ENCODE measurements at regions not wholly inside any gene's neighbourhood (a gene's known extent, or its start where the extent isn't known, plus 50 kb on each side); places are given as distances from the start of the nearest gene placed in this dataset.

GRCh38 chr10:117801691-117802090 lies 245.1 kb downstream of the RAB11FIP2 start:
- TF ChIP-seq, protein P1, sequence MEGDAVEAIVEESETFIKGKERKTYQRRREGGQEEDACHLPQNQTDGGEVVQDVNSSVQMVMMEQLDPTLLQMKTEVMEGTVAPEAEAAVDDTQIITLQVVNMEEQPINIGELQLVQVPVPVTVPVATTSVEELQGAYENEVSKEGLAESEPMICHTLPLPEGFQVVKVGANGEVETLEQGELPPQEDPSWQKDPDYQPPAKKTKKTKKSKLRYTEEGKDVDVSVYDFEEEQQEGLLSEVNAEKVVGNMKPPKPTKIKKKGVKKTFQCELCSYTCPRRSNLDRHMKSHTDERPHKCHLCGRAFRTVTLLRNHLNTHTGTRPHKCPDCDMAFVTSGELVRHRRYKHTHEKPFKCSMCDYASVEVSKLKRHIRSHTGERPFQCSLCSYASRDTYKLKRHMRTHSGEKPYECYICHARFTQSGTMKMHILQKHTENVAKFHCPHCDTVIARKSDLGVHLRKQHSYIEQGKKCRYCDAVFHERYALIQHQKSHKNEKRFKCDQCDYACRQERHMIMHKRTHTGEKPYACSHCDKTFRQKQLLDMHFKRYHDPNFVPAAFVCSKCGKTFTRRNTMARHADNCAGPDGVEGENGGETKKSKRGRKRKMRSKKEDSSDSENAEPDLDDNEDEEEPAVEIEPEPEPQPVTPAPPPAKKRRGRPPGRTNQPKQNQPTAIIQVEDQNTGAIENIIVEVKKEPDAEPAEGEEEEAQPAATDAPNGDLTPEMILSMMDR (conservative IDR thresholded peaks at IDR 0.05 in 1 of 2, IDR thresholded peaks at IDR 0.05 in 1 of 2; ENCODE audit: low read depth in 1 of 2, low read length in 2 of 2): no peak
- TF ChIP-seq EZH2 (IDR thresholded peaks at IDR 0.05; ENCODE audit: low read length, missing control alignments): no peak
- no peak overlapping the region for H3K9ac ChIP-seq (ENCODE audit: insufficient read depth, low read length)
- H3K27me3 ChIP-seq (ENCODE audit: control insufficient read depth, insufficient read depth, low read length): no peaks in the 10 kb centered on the region
- H4K20me1 ChIP-seq (ENCODE audit: control insufficient read depth, extremely low read depth, insufficient read depth, low read length): no peaks in the 10 kb centered on the region
- no peak overlapping the region for H3K4me2 ChIP-seq (ENCODE audit: extremely low read depth, insufficient read depth, low read length)
- no peak for DNase-seq (ENCODE audit: low read depth in 2 of 2)
- H3K36me3 ChIP-seq (ENCODE audit: control insufficient read depth, insufficient read depth, low read length): no peaks in the 10 kb centered on the region
- no peaks in the 10 kb centered on the region for H3K79me2 ChIP-seq (ENCODE audit: control insufficient read depth, insufficient read depth, low read length)
- no peak overlapping the region for H3K27ac ChIP-seq (ENCODE audit: insufficient read depth, low read length)
- no peaks in the 10 kb centered on the region for H3K4me1 ChIP-seq (ENCODE audit: control insufficient read depth, extremely low read depth, insufficient read depth, low read length)
- H3K9me3 ChIP-seq (ENCODE audit: control insufficient read depth, insufficient read depth, low read depth, low read length): no peaks in the 10 kb centered on the region
- no peak overlapping the region for H2AFZ ChIP-seq (ENCODE audit: low read length)
- no peak overlapping the region for H3K4me3 ChIP-seq (replicated peaks in 1 of 4; ENCODE audit: control extremely low read depth in 1 of 4, insufficient read depth in 1 of 4, low read depth in 3 of 4, low read length in 4 of 4)

- H3K4me3 ChIP-seq (replicated peaks in 1 of 4; ENCODE audit: control extremely low read depth in 1 of 4, insufficient read depth in 1 of 4, low read depth in 3 of 4, low read length in 4 of 4): no peak overlapping the region
- no peak for DNase-seq (ENCODE audit: low read depth in 2 of 2)
- H3K4me1 ChIP-seq (ENCODE audit: control insufficient read depth, extremely low read depth, insufficient read depth, low read length): no peaks in the 10 kb centered on the region
- TF ChIP-seq, protein P1 (conservative IDR thresholded peaks at IDR 0.05 in 1 of 2, IDR thresholded peaks at IDR 0.05 in 1 of 2; ENCODE audit: low read depth in 1 of 2, low read length in 2 of 2): no peak
- TF ChIP-seq EZH2 (IDR thresholded peaks at IDR 0.05; ENCODE audit: low read length, missing control alignments): no peak
- no peak overlapping the region for H3K4me2 ChIP-seq (ENCODE audit: extremely low read depth, insufficient read depth, low read length)
- H4K20me1 ChIP-seq (ENCODE audit: control insufficient read depth, extremely low read depth, insufficient read depth, low read length): no peaks in the 10 kb centered on the region
- no peak overlapping the region for H3K9ac ChIP-seq (ENCODE audit: insufficient read depth, low read length)
- no peaks in the 10 kb centered on the region for H3K27me3 ChIP-seq (ENCODE audit: control insufficient read depth, insufficient read depth, low read length)
- H3K9me3 ChIP-seq (ENCODE audit: control insufficient read depth, insufficient read depth, low read depth, low read length): no peaks in the 10 kb centered on the region
- H3K36me3 ChIP-seq (ENCODE audit: control insufficient read depth, insufficient read depth, low read length): no peaks in the 10 kb centered on the region
- H3K27ac ChIP-seq (ENCODE audit: insufficient read depth, low read length): no peak overlapping the region
- H2AFZ ChIP-seq (ENCODE audit: low read length): no peak overlapping the region
- no peaks in the 10 kb centered on the region for H3K79me2 ChIP-seq (ENCODE audit: control insufficient read depth, insufficient read depth, low read length)
These were observed 242.2 kb downstream of the RAB11FIP2 start for GRCh38 chr10:117804470-117805011.

DNA sequence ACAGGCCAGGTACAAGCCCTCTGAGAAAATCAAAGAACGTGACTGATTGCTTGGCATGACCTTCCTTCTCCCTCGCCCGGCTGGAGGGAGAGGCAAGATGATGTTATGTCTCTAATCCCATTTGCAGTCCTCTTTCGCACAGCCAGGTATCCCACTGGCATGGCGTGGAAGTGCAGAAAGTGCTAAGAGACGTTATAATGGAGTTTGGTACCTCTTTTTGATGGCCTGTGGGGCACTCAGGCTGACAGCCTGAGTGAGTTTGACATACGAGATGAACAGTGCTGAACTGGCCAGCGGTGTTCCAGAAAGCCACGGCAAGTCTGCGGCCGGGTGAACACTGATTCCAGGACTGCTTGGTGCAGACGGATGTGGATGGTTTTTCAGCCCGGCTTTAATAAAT lies 241.6 kb downstream of the RAB11FIP2 start:
- Histone ChIP-seq H3K27me3 (ENCODE audit: control insufficient read depth, insufficient read depth, low read length) (no peaks in the 10 kb centered on the region), H3K4me3 (replicated peaks in 1 of 4; ENCODE audit: control extremely low read depth in 1 of 4, insufficient read depth in 1 of 4, low read depth in 3 of 4, low read length in 4 of 4) (no peak overlapping the region), H2AFZ (ENCODE audit: low read length) (no peak overlapping the region), H3K9ac (ENCODE audit: insufficient read depth, low read length) (no peak overlapping the region), H3K4me1 (ENCODE audit: control insufficient read depth, extremely low read depth, insufficient read depth, low read length) (no peaks in the 10 kb centered on the region), H3K4me2 (ENCODE audit: extremely low read depth, insufficient read depth, low read length) (no peak overlapping the region), H3K27ac (ENCODE audit: insufficient read depth, low read length) (no peak overlapping the region), H3K79me2 (ENCODE audit: control insufficient read depth, insufficient read depth, low read length) (no peaks in the 10 kb centered on the region), H3K36me3 (ENCODE audit: control insufficient read depth, insufficient read depth, low read length) (no peaks in the 10 kb centered on the region), H3K9me3 (ENCODE audit: control insufficient read depth, insufficient read depth, low read depth, low read length) (no peaks in the 10 kb centered on the region), H4K20me1 (ENCODE audit: control insufficient read depth, extremely low read depth, insufficient read depth, low read length) (no peaks in the 10 kb centered on the region)
- TF ChIP-seq, protein P1 (conservative IDR thresholded peaks at IDR 0.05 in 1 of 2, IDR thresholded peaks at IDR 0.05 in 1 of 2; ENCODE audit: low read depth in 1 of 2, low read length in 2 of 2): no peak
- TF ChIP-seq EZH2 (IDR thresholded peaks at IDR 0.05; ENCODE audit: low read length, missing control alignments): no peak
- no peak for DNase-seq (ENCODE audit: low read depth in 2 of 2)
